ENCODE measurements at regions not wholly inside any gene's neighbourhood (a gene's known extent, or its start where the extent isn't known, plus 50 kb on each side); places are given as distances from the start of the nearest gene placed in this dataset.

DNA sequence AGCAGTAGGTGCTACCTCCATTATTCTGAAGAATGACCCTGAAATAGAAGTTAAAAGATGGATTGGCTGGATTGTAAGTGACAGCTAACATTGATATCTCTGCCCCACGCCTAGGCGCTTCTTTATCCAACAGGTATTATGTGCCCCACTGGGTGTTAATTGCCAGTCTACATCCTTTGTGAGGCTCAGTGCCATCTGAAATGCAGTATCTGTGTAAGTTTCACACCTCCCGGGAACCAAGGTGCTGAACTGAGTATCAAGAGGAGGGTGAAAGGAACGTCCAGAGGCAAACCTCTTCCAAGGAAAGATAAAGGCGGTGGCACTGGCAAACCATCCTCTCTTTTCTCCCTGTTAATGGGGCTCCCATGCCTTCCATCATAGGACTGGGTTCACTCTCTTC, 181.1 kb upstream of the UBL3 start:
- no peak for DNase-seq (ENCODE audit: low read depth in 2 of 2)

GRCh38 chr13:30030141-30030750, 179.8 kb upstream of the UBL3 start:
- no peak for DNase-seq (ENCODE audit: low read depth in 2 of 2)

DNA sequence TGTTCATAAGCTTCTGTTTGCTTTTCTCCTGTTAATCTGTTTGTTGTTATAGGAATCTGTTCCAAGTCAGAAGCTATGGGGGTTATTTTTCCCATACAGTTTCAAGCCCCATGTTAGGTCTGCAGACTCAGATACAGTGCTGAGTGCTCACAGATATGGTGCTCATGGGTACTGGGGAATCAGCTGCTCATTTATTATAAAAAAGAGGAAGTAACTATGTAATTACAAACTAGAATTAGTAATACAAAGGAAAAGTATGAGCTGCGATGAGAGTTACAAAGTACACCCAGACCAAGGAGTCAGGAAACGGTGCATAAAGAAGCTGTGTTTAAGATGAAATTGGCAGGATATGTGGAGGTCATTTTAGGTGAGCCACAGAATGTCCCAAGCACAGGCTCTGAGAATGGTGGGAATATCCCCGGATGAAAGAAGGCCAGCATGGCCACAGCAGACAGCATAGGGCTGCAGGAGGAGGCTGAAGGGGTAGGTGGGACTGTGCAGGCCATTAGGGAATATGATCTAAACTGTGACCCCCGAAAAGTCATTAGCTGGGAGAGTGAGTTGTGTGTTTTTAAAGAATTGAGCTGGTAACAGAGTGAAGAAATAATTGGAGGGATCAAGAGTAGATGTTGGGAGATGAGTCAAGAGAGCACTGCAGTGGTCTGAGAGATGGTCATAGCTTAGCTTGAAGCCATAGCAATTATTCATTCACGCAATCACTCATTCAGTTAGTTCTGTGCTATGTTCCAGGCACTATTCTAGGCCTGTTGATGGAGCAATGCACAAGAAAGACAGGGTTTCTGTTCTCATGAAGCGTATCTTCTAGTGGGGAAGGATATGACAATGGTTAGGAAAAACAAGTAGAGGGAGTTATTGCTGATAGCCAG, 177.4 kb upstream of the UBL3 start:
- DNase-seq (ENCODE audit: low read depth in 2 of 2): no peak

DNA sequence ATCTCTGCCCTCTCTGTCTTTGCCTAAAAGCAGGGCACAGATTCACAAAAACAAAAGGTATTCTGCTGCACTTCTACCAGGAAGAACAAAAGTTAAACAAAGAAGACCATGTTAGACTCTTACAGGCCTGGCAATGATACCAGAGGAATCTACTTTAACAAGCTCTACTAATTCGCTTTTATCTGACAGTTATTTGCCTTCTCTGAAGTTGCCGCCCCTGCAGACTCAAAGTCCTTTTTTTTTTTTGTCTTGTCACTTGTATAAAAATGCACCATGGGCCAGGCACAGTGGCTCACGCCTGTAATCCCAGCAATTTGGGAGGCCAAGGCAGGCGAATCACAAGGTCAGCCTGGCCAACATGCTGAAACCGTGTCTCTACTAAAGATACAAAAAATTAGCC, 176.5 kb upstream of the UBL3 start:
- DNase-seq (ENCODE audit: low read depth in 2 of 2): no peak

GRCh38 chr13:30026093-30026492, 175.7 kb upstream of the UBL3 start:
- DNase-seq (ENCODE audit: low read depth in 2 of 2): no peak

- no peak for DNase-seq (ENCODE audit: low read depth in 2 of 2)
These were observed 174.9 kb upstream of the UBL3 start for GRCh38 chr13:30025351-30025750.

DNA sequence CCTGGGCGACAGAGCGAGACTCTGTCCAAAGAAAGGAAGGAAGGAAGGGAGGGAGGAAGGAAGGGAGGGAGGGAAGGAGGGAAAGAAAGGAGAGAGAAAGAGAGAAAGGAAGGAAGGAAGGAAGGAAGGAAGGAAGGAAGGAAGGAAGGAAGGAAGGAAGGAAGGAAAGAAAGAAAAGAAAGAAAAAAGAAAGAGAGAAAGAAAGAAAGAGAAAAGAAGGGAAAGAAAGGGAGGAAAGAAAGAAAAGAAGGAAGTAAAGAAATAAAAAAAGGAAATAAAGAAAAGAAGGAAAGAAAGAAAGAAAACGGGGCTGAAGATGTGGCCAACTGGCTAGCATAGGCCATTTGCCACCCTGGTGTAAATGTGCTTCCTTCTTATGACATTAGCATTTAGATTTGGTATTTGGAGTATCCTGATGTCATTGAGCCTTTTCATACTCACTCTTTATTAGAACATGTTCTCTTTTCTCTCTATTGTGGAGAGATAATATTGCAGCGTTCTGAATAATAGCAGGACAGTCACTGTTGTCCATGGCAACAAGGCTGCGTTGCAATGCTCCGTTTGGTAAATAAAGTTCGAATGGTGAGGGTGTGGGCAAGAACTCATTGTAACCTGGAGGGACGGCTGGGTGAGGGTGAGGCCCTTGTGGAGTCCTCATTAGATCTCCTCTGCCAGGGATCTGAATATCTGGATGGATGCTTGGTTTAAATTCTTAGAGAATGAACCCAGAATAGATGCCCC, 173.9 kb upstream of the UBL3 start:
- DNase-seq (ENCODE audit: low read depth in 2 of 2): no peak

DNA sequence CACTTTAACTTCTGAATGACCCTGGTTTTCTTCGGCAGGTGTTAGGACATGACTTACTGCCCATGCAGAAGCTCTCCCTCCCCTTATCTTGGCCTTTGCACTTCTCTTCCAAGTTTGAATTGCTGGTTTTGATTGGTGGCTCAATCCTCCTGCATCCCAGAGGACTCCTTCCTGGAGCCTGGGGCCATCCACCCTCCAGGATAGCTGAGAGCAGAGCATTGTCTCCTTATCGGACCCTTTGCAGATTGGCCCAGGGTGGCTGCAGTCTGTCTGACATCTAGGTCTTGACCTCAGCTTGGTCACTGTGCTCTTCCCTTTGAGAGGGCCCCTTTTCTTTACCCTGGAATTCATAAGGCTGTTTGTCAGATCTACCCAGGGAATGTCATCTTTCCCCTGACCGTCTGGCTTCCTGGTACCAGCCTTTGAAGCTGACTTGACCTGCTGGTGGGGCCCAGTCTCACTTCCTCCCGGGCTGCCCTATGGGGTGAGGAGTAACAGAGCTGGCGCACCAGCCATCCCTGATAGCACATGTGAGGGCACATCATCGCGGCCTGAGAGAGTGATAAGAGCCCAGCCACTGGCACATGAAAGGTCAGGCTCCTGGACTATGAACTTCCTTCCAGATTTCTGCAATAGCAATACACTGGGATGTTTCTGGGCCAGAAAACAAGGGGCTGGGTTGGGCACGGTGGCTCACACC, 172.9 kb upstream of the UBL3 start:
- no peak for DNase-seq (ENCODE audit: low read depth in 2 of 2)

GRCh38 chr13:30022796-30023195, 172.4 kb upstream of the UBL3 start:
- DNase-seq (ENCODE audit: low read depth in 2 of 2): no peak

DNA sequence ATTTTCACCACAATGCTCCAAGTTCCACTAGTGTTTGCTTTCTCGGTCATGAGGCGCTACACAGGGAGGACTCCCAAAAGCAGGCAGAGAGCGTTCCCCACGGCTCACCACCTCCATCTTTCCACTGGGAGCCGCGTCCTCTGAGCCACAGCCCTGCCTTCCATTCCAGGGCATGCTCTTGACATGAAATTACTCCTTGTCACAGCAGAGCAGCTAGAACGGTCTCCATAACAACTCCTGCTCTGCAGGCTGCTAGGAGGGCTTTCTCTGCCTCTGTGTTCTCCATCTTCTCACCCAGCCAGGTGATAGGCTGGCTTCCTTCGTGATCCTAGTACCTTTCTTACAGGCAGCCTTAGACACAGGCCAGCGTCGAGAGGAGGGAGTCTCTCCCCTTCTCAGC, 171.8 kb upstream of the UBL3 start:
- DNase-seq (ENCODE audit: low read depth in 2 of 2): no peak

DNA sequence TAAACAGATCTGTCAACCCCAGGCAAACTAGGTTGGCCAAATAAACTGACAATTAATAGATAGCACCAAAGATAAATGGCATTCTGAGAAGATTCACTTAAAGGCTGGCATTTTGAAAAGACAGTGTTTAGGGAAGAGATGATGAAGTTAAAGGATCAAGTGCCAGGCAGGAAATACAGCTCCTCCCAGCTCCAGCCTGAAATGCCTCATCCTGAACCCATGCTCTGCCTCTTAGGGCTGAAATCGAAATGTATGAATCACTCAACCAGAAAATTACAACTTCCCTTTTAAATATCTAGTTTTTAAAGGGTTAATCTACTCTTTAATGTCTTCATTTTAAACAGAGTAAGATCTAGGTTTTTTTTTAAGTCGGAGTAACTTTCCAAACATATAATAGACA, 171.2 kb upstream of the UBL3 start:
- no peak for DNase-seq (ENCODE audit: low read depth in 2 of 2)

DNA sequence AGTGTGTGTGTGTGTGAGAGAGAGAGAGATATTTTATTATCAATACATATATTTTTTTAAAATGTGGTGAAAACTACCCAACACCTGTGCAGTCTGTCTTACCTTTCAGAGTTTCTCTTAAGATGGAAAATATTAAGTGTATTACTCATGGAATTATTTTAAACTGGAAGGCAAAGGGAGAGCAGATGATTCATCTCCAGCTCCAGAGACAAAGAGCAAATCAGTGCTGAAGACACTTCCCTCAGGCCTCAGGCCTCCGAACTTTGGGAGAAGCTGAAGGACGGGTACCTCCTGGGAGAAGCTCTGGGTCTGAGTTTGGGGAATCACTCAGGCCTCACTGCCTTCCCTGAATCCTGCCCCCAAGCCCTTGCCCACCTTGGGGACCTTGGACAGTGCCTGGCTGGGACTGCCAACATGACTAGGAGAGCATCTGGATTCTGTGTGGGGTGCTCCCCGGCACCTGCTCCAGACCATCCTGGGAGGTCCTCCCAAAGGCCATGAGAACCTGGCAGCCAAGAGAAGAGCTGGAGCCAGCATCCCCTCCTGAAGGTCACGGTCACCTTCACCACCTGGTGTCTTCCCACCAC, 170.4 kb upstream of the UBL3 start:
- DNase-seq (ENCODE audit: low read depth in 2 of 2): no peak

DNA sequence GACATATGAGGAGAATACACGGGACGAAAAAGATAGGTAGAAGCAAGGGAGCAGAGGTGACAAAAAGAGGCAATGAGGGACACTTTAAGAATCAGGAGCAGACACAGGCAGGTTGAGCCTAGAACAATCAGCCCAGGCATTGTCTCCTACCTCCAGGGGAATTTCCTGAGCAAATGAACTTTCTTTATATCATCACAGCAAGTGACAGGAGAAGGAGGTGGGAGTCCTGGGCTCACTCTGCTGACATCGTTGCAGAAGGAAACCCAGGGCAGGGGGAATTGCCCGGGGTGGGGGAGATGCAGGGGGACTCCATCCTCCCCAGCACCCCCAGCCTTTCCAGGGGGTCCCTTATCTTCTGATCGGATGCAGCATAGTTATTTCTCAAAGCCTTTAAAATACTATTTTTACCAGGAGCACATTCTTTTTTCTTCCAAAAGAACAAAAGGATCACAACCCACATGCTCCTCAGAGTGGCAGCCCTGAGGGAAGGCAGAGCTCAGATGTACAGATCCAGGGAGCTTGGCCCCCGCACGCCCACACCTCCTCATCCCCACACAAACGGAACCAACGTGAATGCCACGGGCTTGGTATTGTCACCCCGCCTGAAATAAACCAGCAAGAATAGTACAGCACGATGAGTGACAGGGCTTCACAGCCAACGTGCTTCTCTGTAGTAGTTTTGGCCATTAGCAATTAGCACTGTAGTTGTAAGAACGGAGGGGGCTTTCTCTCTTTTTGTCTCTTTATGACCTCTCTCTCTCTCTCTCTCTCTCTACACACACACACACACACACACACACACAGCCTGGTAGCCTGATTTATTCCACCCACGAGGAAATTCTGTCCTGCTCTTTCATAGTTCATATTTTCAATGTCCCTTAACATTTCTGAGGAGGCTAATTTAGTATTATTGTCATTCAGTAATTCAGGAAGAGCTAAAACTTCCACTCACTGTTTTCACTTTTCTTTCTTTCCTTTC, 169.5 kb upstream of the UBL3 start:
- no peak for DNase-seq (ENCODE audit: low read depth in 2 of 2)

GRCh38 chr13:30017880-30018279, 167.5 kb upstream of the UBL3 start:
- DNase-seq (ENCODE audit: low read depth in 2 of 2): no peak

GRCh38 chr13:30016398-30016797, 166.0 kb upstream of the UBL3 start:
- DNase-seq (ENCODE audit: low read depth in 2 of 2): no peak

- no peak for DNase-seq (ENCODE audit: low read depth in 2 of 2)
These were observed 159.0 kb upstream of the UBL3 start for GRCh38 chr13:30009411-30009810.

DNA sequence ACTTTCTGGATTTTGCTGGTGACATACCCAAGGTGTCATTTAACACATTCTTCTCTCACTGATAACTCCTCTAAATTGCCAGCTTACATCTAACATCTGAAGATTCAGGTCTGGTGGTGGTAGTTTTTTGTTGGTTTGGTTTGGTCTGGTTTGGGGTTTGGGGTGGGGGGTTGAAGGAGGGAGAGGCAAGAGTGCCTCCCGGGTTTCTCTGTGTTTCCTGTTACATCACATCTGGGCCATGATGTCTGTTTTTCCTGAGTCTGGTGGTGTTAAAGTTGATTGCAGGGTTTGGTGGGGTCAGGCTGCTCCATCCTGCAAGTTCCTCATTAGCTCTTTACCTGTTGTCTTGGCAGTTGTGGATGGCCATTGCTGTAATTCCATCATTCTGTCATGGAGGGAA, 155.8 kb upstream of the UBL3 start:
- no peak for DNase-seq (ENCODE audit: low read depth in 2 of 2)

- no peak for DNase-seq (ENCODE audit: low read depth in 2 of 2)
These were observed 153.8 kb upstream of the UBL3 start for GRCh38 chr13:30004204-30004603.

DNA sequence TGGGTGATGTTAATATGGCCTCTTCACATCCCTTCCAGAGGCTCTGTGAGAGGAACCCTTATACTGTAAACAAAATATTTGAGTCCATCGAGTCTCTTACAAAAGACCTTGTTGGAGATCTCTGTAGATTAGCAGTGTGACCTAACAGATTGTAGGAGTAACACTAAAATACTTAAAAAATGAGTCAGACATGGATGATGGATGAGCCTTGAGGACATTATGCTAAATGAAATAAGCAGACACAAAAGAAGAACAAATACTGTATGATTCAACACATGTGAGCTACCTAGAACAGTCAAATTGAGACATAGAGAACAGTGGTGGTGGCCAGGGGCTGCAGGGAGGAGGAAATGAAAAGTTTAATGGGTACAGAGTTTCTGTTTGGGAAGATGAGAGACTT, 152.2 kb upstream of the UBL3 start:
- no peak for DNase-seq (ENCODE audit: low read depth in 2 of 2)

DNA sequence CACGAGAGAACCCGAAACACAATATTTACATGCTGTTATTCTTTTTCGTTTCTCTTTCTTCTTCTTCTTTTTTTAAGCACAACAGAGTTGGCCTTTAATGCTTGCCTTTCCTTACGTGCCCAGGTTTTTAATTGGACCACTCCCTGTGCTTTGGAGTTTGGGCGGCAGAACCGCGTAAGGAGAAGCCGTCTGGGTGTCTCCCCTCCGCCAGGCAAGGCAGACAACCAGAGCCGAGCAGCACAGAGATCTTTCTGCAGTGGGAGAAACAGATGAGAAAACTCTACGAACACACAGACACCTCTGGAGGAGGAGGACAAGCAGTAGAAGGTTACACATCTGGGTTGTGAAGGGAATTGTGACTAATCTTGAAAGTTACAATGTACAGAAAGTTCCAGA, 150.0 kb upstream of the UBL3 start:
- DNase-seq (ENCODE audit: low read depth in 2 of 2): no peak

Data from activated CD4-positive, alpha-beta T cell treated with anti-CD3 and anti-CD28 coated beads for 24 hours (primary cell).